ENCODE measurements at regions not wholly inside any gene's neighbourhood (a gene's known extent, or its start where the extent isn't known, plus 50 kb on each side); places are given as distances from the start of the nearest gene placed in this dataset.

DNA sequence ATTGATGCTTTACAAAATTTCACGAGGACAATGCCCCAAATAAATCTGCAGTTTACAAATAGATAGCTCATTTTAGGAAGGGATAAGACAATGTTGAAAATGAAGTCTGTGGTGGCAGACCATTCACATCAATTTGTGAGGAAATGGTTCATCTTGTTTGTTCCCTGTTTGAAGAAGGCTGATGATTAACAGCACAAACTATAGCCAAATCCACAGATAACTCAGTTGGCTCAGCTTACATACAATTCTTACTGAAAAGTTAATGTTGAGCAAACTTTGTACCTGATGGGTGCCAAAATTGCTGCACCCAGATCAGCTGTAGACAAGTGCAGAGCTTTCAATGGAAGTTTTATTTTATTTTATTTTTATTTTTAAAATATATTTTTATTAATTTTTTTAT, 763.9 kb downstream of the DOK5 start:
- TF ChIP-seq, protein P1, sequence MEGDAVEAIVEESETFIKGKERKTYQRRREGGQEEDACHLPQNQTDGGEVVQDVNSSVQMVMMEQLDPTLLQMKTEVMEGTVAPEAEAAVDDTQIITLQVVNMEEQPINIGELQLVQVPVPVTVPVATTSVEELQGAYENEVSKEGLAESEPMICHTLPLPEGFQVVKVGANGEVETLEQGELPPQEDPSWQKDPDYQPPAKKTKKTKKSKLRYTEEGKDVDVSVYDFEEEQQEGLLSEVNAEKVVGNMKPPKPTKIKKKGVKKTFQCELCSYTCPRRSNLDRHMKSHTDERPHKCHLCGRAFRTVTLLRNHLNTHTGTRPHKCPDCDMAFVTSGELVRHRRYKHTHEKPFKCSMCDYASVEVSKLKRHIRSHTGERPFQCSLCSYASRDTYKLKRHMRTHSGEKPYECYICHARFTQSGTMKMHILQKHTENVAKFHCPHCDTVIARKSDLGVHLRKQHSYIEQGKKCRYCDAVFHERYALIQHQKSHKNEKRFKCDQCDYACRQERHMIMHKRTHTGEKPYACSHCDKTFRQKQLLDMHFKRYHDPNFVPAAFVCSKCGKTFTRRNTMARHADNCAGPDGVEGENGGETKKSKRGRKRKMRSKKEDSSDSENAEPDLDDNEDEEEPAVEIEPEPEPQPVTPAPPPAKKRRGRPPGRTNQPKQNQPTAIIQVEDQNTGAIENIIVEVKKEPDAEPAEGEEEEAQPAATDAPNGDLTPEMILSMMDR (IDR thresholded peaks at IDR 0.05; ENCODE audit: borderline replicate concordance, insufficient read depth, low read depth, low read length) = no peak

DNA sequence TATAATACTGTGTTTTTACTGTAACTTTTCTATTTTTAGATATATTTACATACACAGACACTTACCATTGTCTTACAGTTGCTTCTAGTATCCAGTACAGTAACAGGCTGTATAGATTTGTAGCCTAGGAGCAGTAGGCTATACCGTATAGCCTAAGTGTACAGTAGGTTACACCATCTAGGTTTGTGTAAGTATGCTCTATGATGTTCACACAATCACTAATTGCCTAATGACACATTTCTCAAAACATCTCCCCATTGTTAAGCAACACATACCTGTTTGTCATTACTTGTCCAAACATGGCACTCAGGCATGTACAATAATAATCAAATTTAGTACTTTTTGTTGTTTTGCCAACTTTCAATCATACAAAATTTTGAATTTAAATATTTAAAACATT, 757.3 kb downstream of the DOK5 start:
- H3K4me3 ChIP-seq (ENCODE audit: low read depth, low read length) = no peak overlapping the region
- TF ChIP-seq, protein P1 (IDR thresholded peaks at IDR 0.05; ENCODE audit: borderline replicate concordance, insufficient read depth, low read depth, low read length) = no peak

More for the DNA sequence above, 763.9 kb downstream of the DOK5 start:
- H3K4me3 ChIP-seq (ENCODE audit: low read depth, low read length) = no peak overlapping the region

DNA sequence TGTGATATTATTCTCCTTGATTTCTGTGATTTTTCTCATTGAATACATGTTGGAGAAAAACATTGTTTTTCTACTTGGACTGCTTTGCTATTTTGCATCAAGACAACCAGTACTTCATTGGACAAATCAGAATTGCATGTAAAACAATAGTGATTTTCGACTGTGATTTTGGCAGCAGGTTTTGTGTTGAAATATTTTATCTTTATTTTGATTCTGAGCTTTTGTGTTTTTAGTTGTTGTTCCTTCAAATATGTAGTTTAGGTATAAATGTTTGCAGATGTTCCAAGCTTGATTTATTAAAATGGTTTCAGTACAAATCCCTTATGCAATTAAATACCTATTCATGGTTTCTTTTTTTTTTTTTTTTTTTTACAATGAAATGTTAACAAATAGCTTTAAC, 754.1 kb downstream of the DOK5 start:
- TF ChIP-seq, protein P1 (IDR thresholded peaks at IDR 0.05; ENCODE audit: borderline replicate concordance, insufficient read depth, low read depth, low read length) = no peak
- no peak overlapping the region for H3K4me3 ChIP-seq (ENCODE audit: low read depth, low read length)

DNA sequence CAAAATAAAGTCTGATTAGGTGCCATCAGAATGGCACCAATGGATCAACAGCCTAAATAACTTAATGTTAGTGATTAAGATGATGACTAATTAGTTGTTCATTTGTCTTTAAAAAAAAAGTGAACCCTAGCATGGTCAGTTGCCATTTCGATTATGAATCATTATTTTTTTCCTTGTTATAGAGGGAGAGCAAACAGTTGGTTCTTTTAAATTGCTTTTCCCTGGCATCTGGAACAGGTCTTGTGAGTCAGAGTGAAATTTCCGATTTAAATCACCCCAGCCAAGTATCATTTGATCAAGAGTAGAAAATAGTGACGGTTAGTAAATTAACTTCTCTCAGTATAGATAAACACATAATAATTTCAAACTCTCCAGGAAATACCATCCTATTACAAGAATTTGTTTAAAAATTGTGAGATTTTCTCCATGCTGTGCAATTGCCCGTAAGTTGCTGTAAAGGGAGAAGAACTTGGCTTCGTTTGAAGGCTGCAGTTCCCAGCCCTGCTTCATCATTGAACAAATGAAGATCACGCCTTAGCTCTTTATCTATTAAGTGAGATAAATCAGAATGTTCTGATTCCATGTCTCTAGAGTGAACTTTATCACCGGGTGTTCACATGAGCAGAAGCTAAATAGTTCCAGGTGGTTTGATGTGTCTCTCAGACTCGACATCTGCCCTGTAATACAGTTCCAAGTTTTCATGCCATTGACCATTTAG, 741.3 kb downstream of the DOK5 start:
- H3K4me3 ChIP-seq (ENCODE audit: low read depth, low read length) = no peak overlapping the region
- TF ChIP-seq, protein P1 (IDR thresholded peaks at IDR 0.05; ENCODE audit: borderline replicate concordance, insufficient read depth, low read depth, low read length) = no peak

DNA sequence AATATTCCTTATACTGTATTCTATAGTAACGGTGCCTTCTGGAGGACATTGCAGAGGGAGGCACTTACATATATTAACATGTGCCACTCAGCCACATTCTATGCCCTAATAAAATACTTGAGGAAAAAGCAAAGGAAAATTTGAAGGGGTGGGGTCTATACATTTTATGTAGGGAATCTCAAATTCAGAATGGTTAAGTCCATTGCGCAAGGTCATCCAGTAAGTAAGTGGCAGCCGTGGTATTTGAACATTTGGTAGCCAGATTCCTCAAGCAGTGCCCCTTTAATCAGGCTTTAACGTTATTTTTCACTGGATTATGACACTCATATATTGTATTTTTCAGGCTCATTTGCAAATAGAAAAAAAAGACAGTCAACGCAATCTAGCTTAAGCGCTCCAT, 738.3 kb downstream of the DOK5 start:
- TF ChIP-seq, protein P1 (IDR thresholded peaks at IDR 0.05; ENCODE audit: borderline replicate concordance, insufficient read depth, low read depth, low read length) = no peak

DNA sequence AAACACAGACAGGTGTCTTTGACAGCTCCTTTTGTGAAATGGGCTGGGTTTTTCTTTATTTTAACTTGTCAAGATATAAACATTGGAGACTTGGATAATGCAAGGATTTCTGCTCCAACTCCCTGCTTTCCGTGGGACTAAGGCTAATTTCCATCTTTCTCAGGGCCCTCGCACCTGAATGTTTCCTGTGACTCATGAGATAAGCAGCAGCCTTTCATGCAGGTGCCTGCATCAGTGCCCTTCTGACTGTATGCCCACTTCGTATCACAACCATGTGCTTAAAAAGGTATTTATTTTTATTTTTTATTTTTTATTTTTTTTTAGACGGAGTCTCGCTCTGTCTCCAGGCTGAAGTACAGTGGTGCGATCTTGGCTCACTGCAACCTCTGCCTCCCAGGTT, 736.1 kb downstream of the DOK5 start:
- H3K4me3 ChIP-seq (ENCODE audit: low read depth, low read length) = no peak overlapping the region
- TF ChIP-seq, protein P1 (IDR thresholded peaks at IDR 0.05; ENCODE audit: borderline replicate concordance, insufficient read depth, low read depth, low read length) = no peak

More for the DNA sequence above, 738.3 kb downstream of the DOK5 start:
- H3K4me3 ChIP-seq (ENCODE audit: low read depth, low read length) = no peak overlapping the region

DNA sequence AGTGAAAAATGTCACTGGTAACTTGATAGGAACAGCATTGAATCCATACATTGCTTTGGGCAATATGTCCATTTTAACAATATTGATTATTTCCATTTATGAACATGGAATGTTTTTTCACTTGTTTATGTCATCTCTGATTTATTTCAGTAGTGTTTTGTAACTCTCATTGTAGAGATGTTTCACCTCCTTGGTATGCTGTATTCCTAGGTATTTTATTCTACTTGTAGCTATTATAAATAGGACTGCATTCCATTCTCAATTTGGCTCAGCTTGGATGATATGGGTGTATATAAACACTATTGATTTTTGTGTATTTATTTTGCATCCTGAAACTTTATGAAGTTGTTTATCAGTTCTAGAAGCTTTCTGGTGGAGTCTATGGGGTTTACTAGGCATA, 730.3 kb downstream of the DOK5 start:
- TF ChIP-seq, protein P1 (IDR thresholded peaks at IDR 0.05; ENCODE audit: borderline replicate concordance, insufficient read depth, low read depth, low read length) = no peak
- no peak overlapping the region for H3K4me3 ChIP-seq (ENCODE audit: low read depth, low read length)
